ENCODE measurements at regions not wholly inside any gene's neighbourhood (a gene's known extent, or its start where the extent isn't known, plus 50 kb on each side); places are given as distances from the start of the nearest gene placed in this dataset.
A peak's percentile ranks its signal among the peaks of the same experiment; 100 is the strongest.

- CTCF ChIA-PET = no interaction called here
- no peaks in the 10 kb centered on the region for H3K9me3 ChIP-seq (ENCODE audit: low read depth, low read length, poor library complexity, severe bottlenecking)
- BruUV-seq (replicated peaks) = no TSS peak
- no peaks in the 10 kb centered on the region for H3K27me3 ChIP-seq (replicated peaks; ENCODE audit: insufficient read depth, low read depth, low read length, poor library complexity)
- intact Hi-C loops (cut with micrococcal nuclease; ENCODE audit: unreplicated experiment) = no loop called here
- no peak overlapping the region for H3K27ac ChIP-seq (ENCODE audit: low read depth, low read length, poor library complexity, severe bottlenecking)
- DNase-seq (ENCODE audit: low spot score) = no peak
- TF ChIP-seq CTCF (conservative IDR thresholded peaks at IDR 0.05; ENCODE audit: low read depth, low read length) (no peak), EZH2 (IDR thresholded peaks at IDR 0.05; ENCODE audit: borderline replicate concordance, low read depth, low read length, poor library complexity, severe bottlenecking) (no peak)
- H3K36me3 ChIP-seq (ENCODE audit: insufficient read depth, low read length, poor library complexity, severe bottlenecking) = no peaks in the 10 kb centered on the region
- no peak overlapping the region for H3K4me3 ChIP-seq (ENCODE audit: low read depth, low read length, poor library complexity, severe bottlenecking)
- POLR2A ChIA-PET (ENCODE audit: low non-redundant PET) = no interaction called here
- H3K4me1 ChIP-seq (ENCODE audit: insufficient read depth, low read length, poor library complexity, severe bottlenecking) = no peaks in the 10 kb centered on the region
These were observed 103.0 kb downstream of the PCSK1 start for GRCh38 chr5:96329886-96330529.

DNA sequence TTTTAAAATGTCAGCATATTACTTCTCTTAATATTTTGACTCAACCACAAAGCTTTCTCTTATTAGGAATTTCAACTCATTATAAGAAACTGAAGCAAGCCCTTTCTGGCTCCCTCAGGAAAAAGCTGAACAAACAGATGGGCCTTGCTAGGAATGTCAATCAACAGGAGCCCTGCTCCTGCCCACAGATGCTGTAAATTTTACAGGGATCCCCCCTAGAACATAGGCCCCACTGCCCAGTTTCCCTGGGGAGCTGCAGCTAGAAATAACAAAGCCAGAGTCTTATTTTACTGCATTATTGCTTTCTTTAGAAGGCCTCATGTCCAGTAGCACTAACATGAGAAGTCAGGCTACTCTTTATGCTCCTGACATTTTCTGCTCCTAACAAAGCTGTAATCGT is 103.8 kb downstream of the PCSK1 start:
- Histone ChIP-seq H3K27me3 (replicated peaks; ENCODE audit: insufficient read depth, low read depth, low read length, poor library complexity) (no peaks in the 10 kb centered on the region), H3K27ac (ENCODE audit: low read depth, low read length, poor library complexity, severe bottlenecking) (no peak overlapping the region), H3K4me1 (ENCODE audit: insufficient read depth, low read length, poor library complexity, severe bottlenecking) (no peaks in the 10 kb centered on the region), H3K9me3 (ENCODE audit: low read depth, low read length, poor library complexity, severe bottlenecking) (no peaks in the 10 kb centered on the region), H3K4me3 (ENCODE audit: low read depth, low read length, poor library complexity, severe bottlenecking) (no peak overlapping the region), H3K36me3 (ENCODE audit: insufficient read depth, low read length, poor library complexity, severe bottlenecking) (no peaks in the 10 kb centered on the region)
- no peak for TF ChIP-seq CTCF (conservative IDR thresholded peaks at IDR 0.05; ENCODE audit: low read depth, low read length)
- no peak for TF ChIP-seq EZH2 (IDR thresholded peaks at IDR 0.05; ENCODE audit: borderline replicate concordance, low read depth, low read length, poor library complexity, severe bottlenecking)
- no peak for DNase-seq (ENCODE audit: low spot score)
- POLR2A ChIA-PET (ENCODE audit: low non-redundant PET) = no interaction called here
- intact Hi-C loops (cut with micrococcal nuclease; ENCODE audit: unreplicated experiment) = no loop called here
- BruUV-seq (replicated peaks) = no TSS peak
- CTCF ChIA-PET = no interaction called here

DNA sequence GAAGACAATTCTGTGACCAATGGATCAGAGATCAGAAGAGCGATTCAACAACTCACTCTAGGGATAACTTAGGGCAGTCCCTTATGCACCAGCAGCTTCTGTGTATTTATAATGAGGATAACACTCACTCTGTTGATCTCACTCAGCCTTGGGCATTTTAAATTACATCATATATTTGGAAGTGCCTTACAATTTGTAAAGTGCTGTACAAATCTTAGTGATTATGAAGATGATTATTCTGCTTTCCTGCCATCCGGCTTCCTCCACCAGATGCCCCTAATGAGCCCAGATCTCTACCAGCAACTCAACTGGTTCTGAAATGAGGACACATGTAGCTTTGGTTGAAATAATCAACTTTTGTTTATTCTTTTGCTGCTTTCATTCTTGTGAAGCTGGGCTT is 105.3 kb downstream of the PCSK1 start:
- Histone ChIP-seq H3K4me1 (ENCODE audit: insufficient read depth, low read length, poor library complexity, severe bottlenecking) (no peaks in the 10 kb centered on the region), H3K9me3 (ENCODE audit: low read depth, low read length, poor library complexity, severe bottlenecking) (no peaks in the 10 kb centered on the region), H3K27me3 (replicated peaks; ENCODE audit: insufficient read depth, low read depth, low read length, poor library complexity) (no peaks in the 10 kb centered on the region), H3K36me3 (ENCODE audit: insufficient read depth, low read length, poor library complexity, severe bottlenecking) (no peaks in the 10 kb centered on the region), H3K4me3 (ENCODE audit: low read depth, low read length, poor library complexity, severe bottlenecking) (no peak overlapping the region), H3K27ac (ENCODE audit: low read depth, low read length, poor library complexity, severe bottlenecking) (no peak overlapping the region)
- POLR2A ChIA-PET (ENCODE audit: low non-redundant PET) = no interaction called here
- CTCF ChIA-PET = no interaction called here
- DNase-seq (ENCODE audit: low spot score) = no peak
- no peak for TF ChIP-seq EZH2 (IDR thresholded peaks at IDR 0.05; ENCODE audit: borderline replicate concordance, low read depth, low read length, poor library complexity, severe bottlenecking)
- TF ChIP-seq CTCF (conservative IDR thresholded peaks at IDR 0.05; ENCODE audit: low read depth, low read length) = 0 out of 2 replicates have a peak, but pooled peaks have one; percentile 10
- no TSS peak for BruUV-seq (replicated peaks)
- intact Hi-C loops (cut with micrococcal nuclease; ENCODE audit: unreplicated experiment) = no loop called here
